GM12892 (cell line): ENCODE measurements at regions not wholly inside any gene's neighbourhood (a gene's known extent, or its start where the extent isn't known, plus 50 kb on each side); places are given as distances from the start of the nearest gene placed in this dataset.

ENCODE experiments used
- POLR2A ChIP-seq: IDR thresholded peaks from 2 replicates; pipeline ENCODE4 v1.6.1; 2011; ENCODE audit warnings: low read depth, low read length, control low read depth
- POLR2AphosphoS5 ChIP-seq: IDR thresholded peaks from 2 replicates; pipeline ENCODE4 v1.6.1; 2011; ENCODE audit warnings: low read depth, low read length, control low read depth
- TAF1 ChIP-seq: IDR thresholded peaks from 2 replicates; pipeline ENCODE4 v1.6.1; 2011; ENCODE audit warnings: low read depth, mild to moderate bottlenecking, control low read depth, low read length, borderline replicate concordance

DNA sequence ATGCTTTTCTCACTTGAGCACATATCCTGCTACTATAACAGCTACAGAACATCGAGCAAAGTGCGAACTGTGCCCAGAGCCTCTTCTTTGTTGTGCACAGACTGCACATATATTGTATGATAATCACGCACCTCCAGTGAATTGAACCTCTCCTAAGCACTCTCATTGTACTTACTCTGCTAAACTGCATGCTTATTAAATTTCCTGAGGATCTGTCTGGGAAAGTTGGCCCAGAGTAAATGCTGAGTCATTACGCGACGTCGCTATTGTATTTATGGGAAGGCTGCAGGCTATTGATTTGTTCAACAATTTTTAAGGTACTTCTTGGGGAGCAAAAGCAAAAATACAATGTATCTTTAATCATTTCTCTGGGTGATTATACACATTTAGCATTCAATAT, 399.6 kb upstream of the DSEL start:
- TF ChIP-seq POLR2A, result no peak
- no peak for TF ChIP-seq POLR2AphosphoS5
- no peak for TF ChIP-seq TAF1
